WI38 (cell line): ENCODE measurements at regions not wholly inside any gene's neighbourhood (a gene's known extent, or its start where the extent isn't known, plus 50 kb on each side); places are given as distances from the start of the nearest gene placed in this dataset.

ENCODE experiments used
- H3K4me3 ChIP-seq: 2 replicates; pipeline ENCODE4 v1.5.1; 2011; ENCODE audit warnings: low read depth, mild to moderate bottlenecking, control low read depth, low read length
- CTCF ChIP-seq: IDR thresholded peaks from 2 replicates; pipeline ENCODE4 v1.5.1; 2012; ENCODE audit warnings: low read depth, mild to moderate bottlenecking, control low read depth, low read length

DNA sequence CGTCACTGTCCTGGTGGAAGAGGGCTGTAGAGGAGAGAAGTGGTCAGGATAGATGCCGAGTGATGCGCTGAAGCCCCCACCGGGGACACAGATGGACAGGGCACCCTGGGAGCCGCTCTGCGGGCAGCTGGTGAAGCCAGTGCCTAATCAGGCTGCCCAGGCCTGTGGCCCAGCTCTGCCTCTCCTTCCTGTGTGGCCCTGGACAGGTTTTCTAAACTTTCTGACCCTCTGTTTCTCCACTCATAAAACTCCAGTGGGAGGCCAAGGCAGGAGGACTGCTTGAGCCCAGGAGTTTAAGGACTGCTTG, 86.1 kb downstream of the C5orf15 start:
- no peak for TF ChIP-seq CTCF
- H3K4me3 ChIP-seq, result no peak overlapping the region

DNA sequence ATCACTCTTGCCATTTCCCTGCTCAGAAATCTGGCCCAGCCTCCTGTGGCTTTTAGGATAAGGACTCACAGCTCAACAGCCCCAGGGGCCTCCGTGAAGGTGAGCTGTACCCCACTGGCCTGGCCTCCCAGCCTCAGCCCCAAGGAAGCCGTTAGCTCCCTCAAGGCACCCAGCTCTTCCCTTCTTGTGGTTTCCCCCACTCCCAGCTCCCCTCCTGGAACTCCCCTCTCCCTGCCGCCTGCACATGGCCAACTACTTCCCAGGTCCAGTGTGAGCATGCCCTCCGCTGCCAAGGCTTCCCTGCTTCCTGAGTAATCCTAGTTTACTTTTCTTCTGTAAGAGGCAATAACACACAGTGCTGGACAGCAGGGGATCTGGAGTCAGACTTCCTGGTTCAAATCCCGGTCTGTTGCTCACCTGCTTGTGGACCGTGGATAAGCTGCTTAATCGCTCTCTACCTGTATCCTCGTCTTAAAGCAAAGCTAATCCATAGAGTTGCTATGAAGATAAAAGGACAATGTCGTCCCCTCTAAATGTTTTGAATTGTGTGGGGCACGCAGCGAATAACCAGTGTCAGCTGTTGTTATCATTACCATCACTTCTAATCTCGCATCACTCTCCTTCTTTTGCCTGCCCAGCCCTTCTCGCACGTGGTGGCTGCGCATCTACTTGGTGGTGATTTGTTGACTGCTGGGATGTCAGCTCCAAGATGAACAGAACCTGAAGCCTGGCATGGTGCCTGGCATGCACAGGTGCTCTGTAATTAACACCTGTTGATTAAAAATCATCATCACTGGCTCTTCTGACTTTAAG, 86.6 kb downstream of the C5orf15 start:
- H3K4me3 ChIP-seq, result no peak overlapping the region
- no peak for TF ChIP-seq CTCF

GRCh38 chr5:133878236-133878555, 90.2 kb downstream of the C5orf15 start:
- TF ChIP-seq CTCF, result no peak
- no peak overlapping the region for H3K4me3 ChIP-seq

DNA sequence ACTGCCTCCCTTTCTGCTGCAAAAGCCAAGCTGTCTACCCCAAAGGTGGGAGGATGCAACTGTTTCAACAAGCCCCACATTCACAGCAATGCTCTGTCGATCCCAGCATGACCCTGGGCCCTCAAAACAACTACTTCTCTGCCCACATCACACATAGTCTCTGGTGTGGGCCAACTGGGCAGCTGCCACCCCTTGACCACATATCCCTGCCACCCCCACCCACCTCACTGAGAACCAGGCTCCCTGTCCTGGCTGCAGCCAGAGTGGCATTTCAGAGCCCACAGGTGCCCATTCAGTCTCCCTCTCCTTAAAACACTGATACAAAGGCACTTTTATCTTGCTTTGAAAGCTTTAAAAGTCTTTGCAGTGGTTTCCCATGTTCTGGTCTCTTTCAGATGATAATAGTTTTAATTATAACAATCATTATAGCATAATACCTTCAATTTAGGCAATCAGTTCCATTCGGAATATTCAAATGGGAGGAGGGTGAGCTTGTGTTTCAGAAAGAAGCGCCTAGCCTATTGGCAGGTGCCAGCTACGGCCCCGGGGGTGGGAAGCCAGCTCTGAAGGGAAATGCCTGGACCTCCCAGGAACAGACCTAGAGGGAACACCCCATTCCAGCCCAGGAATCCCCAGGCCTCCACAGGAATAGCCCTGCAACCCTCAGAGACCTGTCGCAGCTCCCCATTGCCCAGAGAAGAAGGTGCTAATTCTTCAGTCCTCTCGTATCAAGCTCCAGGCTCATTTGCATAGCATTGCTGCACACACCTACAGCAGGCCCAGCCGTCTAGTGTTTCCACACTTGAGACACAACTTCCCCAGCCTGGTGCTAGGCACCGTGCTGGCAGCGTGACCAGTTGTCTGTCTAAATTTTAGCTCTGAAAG, 90.8 kb downstream of the C5orf15 start:
- TF ChIP-seq CTCF, result no peak

DNA sequence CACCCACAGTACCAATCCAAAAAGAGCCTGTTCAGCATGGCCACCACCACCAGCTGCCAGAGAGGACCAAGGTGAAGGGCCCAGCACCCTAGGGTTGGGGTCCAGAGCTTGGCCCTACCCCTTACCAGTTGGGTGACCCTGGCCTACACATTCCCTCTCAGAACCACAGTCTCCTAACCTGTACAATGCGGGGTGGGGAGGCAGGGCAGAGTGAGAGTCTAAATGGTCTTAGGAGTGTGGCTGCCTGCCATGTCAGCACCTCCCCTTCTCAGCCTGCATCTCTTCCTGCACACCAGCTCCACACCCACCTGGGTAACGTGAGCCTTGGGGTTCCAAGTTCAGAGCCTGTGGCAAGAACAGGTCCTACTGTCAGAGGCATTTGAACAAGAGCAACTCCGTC, 92.2 kb downstream of the C5orf15 start:
- H3K4me3 ChIP-seq, result no peak overlapping the region
- no peak for TF ChIP-seq CTCF

More for the DNA sequence above, 90.8 kb downstream of the C5orf15 start:
- H3K4me3 ChIP-seq, result no peak overlapping the region

GRCh38 chr5:133875179-133875578, 93.2 kb downstream of the C5orf15 start:
- H3K4me3 ChIP-seq, result no peak overlapping the region
- no peak for TF ChIP-seq CTCF

DNA sequence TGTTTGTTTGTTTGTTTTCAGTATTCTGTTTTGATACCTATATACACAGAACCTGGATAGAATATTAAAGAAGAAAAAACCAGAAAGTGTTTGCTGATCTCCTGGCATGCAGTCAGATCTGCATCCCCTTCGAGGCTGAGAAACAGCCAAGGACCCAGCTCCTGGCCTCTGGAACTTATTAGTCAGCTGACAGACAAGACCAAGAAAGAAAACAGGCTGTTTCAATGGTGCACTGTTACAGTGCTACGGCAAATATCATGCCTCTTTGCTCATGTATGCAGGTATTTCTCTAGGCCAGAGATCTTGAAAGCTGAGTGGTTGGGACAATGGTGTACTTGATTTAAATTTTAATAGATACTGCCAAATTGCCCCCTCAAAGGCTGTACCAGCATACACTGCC, 95.0 kb downstream of the C5orf15 start:
- H3K4me3 ChIP-seq, result no peak overlapping the region
- no peak for TF ChIP-seq CTCF
